ENCODE measurements at regions not wholly inside any gene's neighbourhood (a gene's known extent, or its start where the extent isn't known, plus 50 kb on each side); places are given as distances from the start of the nearest gene placed in this dataset.

DNA sequence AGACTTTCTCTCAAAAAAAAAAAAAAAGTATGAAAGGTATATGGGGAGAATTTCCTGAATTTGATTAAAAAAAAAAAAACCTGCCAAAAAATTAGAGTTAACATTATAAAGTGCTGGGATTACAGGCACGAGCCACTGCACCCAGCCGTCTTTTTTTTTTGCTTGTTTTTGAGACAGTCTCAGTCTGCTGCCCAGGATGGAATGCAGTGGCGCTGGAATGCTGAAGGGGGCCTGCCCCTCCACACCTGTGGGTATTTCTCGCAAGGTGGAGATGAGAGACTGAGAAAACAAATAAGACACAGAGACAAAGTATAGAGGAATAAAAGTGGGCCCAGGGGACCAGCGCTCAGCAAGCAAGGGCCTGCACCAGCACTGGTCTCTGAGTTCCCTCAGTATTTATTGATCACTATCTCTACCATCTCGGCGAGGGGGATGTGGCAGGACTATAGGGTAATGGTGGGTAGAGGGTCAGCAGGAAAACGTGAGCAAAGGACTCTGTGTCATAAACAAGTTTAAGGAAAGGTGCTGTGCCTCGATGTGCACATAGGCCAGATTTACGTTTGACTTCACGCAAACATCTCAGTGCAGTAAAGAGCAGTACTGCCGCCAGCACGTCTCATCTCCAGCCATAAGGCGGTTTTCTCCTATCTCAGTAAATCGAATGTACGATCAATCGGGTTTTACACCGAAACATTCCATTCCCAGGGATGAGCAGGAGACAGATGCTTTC, 117.2 kb downstream of the GOSR1 start:
- no peak overlapping the region for H3K27ac ChIP-seq (ENCODE audit: low read depth, low read length, poor library complexity, severe bottlenecking)
- no peaks in the 10 kb centered on the region for H3K9me3 ChIP-seq (ENCODE audit: low read length)
- no peak overlapping the region for H3K4me2 ChIP-seq (ENCODE audit: low read length)
- TF ChIP-seq CTCF (conservative IDR thresholded peaks at IDR 0.05; ENCODE audit: low read length) = no peak
- TF ChIP-seq EZH2phosphoT487 (IDR thresholded peaks at IDR 0.05; ENCODE audit: borderline replicate concordance, low read depth, low read length) = no peak
- H4K20me1 ChIP-seq (ENCODE audit: insufficient read depth, low read length) = no peaks in the 10 kb centered on the region
- CTCF ChIA-PET (ENCODE audit: unreplicated experiment) = no interaction called here
- BruUV-seq (replicated peaks) = no TSS peak
- H3K9me2 ChIP-seq (ENCODE audit: insufficient read depth, low read length) = no peaks in the 10 kb centered on the region
- no peak for DNase-seq (ENCODE audit: low spot score)
- POLR2A ChIA-PET = interaction anchor here (0.7 kb wide), 1 partner anchor 208 kb away, joined by 5 read pairs; no protein-coding TSS in a partner anchor
- intact Hi-C loops (cut with micrococcal nuclease; ENCODE audit: unreplicated experiment) = no loop called here
- peaks cover 7% of the 10 kb centered on the region for H3K4me1 ChIP-seq (ENCODE audit: insufficient read depth, low read length, poor library complexity, severe bottlenecking)
- no peak overlapping the region for H2AFZ ChIP-seq (ENCODE audit: low read length)
- H3K36me3 ChIP-seq (ENCODE audit: insufficient read depth, low read length) = no peaks in the 10 kb centered on the region
- H3K79me2 ChIP-seq (ENCODE audit: insufficient read depth, low read depth, low read length) = no peaks in the 10 kb centered on the region
- no peak overlapping the region for H3K4me3 ChIP-seq (ENCODE audit: low read depth, low read length, poor library complexity, severe bottlenecking)

GRCh38 chr17:30590081-30590733, 113.0 kb downstream of the GOSR1 start:
- TF ChIP-seq EZH2phosphoT487 (IDR thresholded peaks at IDR 0.05; ENCODE audit: borderline replicate concordance, low read depth, low read length) = no peak
- TF ChIP-seq CTCF (conservative IDR thresholded peaks at IDR 0.05; ENCODE audit: low read length) = no peak
- no TSS peak for BruUV-seq (replicated peaks)
- Histone ChIP-seq H3K36me3 (ENCODE audit: insufficient read depth, low read length) (no peaks in the 10 kb centered on the region), H4K20me1 (ENCODE audit: insufficient read depth, low read length) (no peaks in the 10 kb centered on the region), H3K27ac (ENCODE audit: low read depth, low read length, poor library complexity, severe bottlenecking) (no peak overlapping the region), H3K79me2 (ENCODE audit: insufficient read depth, low read depth, low read length) (no peaks in the 10 kb centered on the region), H3K9me3 (ENCODE audit: low read length) (no peaks in the 10 kb centered on the region), H2AFZ (ENCODE audit: low read length) (no peak overlapping the region), H3K4me3 (ENCODE audit: low read depth, low read length, poor library complexity, severe bottlenecking) (no peak overlapping the region), H3K4me1 (ENCODE audit: insufficient read depth, low read length, poor library complexity, severe bottlenecking) (no peaks in the 10 kb centered on the region), H3K9me2 (ENCODE audit: insufficient read depth, low read length) (no peaks in the 10 kb centered on the region), H3K4me2 (ENCODE audit: low read length) (no peak overlapping the region)
- no peak for DNase-seq (ENCODE audit: low spot score)
- intact Hi-C loops (cut with micrococcal nuclease; ENCODE audit: unreplicated experiment) = no loop called here
- ChIA-PET POLR2A (interaction anchor here (0.6 kb wide), 1 partner anchor 980 kb away, joined by 3 read pairs; no protein-coding TSS in a partner anchor), CTCF (ENCODE audit: unreplicated experiment) (no interaction called here)

DNA sequence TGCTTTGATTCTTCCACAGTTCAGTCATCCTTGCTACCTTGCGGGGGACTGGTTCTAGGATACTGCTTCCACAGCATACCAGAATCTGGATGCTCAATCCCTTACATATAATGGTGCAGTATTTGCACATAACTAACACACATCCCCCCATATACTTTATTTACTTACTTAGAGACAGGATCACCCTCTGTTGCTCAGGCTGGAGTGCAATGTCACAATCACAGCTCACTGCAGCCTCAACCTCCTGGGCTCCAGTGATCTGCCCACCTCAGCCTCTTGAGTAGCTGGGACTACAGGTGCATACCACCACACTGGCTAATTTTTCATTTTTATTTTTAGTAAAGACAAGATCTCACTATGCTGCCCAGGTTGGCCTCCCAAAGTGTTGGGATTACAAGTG, 112.2 kb downstream of the GOSR1 start:
- H3K36me3 ChIP-seq (ENCODE audit: insufficient read depth, low read length) = no peaks in the 10 kb centered on the region
- no peak overlapping the region for H3K4me2 ChIP-seq (ENCODE audit: low read length)
- no peak overlapping the region for H2AFZ ChIP-seq (ENCODE audit: low read length)
- intact Hi-C loops (cut with micrococcal nuclease; ENCODE audit: unreplicated experiment) = no loop called here
- ChIA-PET POLR2A (no interaction called here), CTCF (ENCODE audit: unreplicated experiment) (no interaction called here)
- H3K9me3 ChIP-seq (ENCODE audit: low read length) = no peaks in the 10 kb centered on the region
- H3K4me3 ChIP-seq (ENCODE audit: low read depth, low read length, poor library complexity, severe bottlenecking) = no peak overlapping the region
- no peaks in the 10 kb centered on the region for H3K4me1 ChIP-seq (ENCODE audit: insufficient read depth, low read length, poor library complexity, severe bottlenecking)
- BruUV-seq (replicated peaks) = no TSS peak
- H3K9me2 ChIP-seq (ENCODE audit: insufficient read depth, low read length) = no peaks in the 10 kb centered on the region
- no peaks in the 10 kb centered on the region for H3K79me2 ChIP-seq (ENCODE audit: insufficient read depth, low read depth, low read length)
- DNase-seq (ENCODE audit: low spot score) = no peak
- no peaks in the 10 kb centered on the region for H4K20me1 ChIP-seq (ENCODE audit: insufficient read depth, low read length)
- H3K27ac ChIP-seq (ENCODE audit: low read depth, low read length, poor library complexity, severe bottlenecking) = no peak overlapping the region
- TF ChIP-seq CTCF (conservative IDR thresholded peaks at IDR 0.05; ENCODE audit: low read length) (no peak), EZH2phosphoT487 (IDR thresholded peaks at IDR 0.05; ENCODE audit: borderline replicate concordance, low read depth, low read length) (no peak)
